ENCODE measurements at regions not wholly inside any gene's neighbourhood (a gene's known extent, or its start where the extent isn't known, plus 50 kb on each side); places are given as distances from the start of the nearest gene placed in this dataset.

- Mint-ChIP-seq H3K27me3 (ENCODE audit: insufficient read depth, low read depth) (peaks cover 3% of the 10 kb centered on the region), H3K27ac (no peak overlapping the region), H3K9me3 (peaks cover 32% of the 10 kb centered on the region), H3K4me3 (no peak overlapping the region), H3K36me3 (no peaks in the 10 kb centered on the region), H3K4me1 (peaks cover 2% of the 10 kb centered on the region)
- no peak for DNase-seq (ENCODE audit: low spot score)
- no peak overlapping the region for H3K4me2 ChIP-seq
- no peak overlapping the region for H2AFZ ChIP-seq (replicated peaks)
- no peak overlapping the region for H3K4me3 ChIP-seq
- H3F3A ChIP-seq (ENCODE audit: low read depth): no peaks in the 10 kb centered on the region
- H3K27me3 ChIP-seq: no peaks in the 10 kb centered on the region
- H3K27ac ChIP-seq: no peak overlapping the region
- H3K9me3 ChIP-seq (ENCODE audit: low read depth): no peaks in the 10 kb centered on the region
- no peak for TF ChIP-seq EZH2 (IDR thresholded peaks at IDR 0.05)
- TF ChIP-seq EZH2phosphoT487 (IDR thresholded peaks at IDR 0.05): no peak
- no peak for TF ChIP-seq CTCF (IDR thresholded peaks at IDR 0.05)
- no peaks in the 10 kb centered on the region for H3K36me3 ChIP-seq
- no peaks in the 10 kb centered on the region for H3K4me1 ChIP-seq
- H3K79me2 ChIP-seq (ENCODE audit: low read depth): no peaks in the 10 kb centered on the region
- no peak overlapping the region for H3K9ac ChIP-seq
- no peaks in the 10 kb centered on the region for H4K20me1 ChIP-seq (ENCODE audit: low read depth)
Measured at GRCh38 chr16:88279998-88280397, 102.8 kb upstream of the ZNF469 start.

- H3F3A ChIP-seq (ENCODE audit: low read depth): no peaks in the 10 kb centered on the region
- no peak overlapping the region for H2AFZ ChIP-seq (replicated peaks)
- Mint-ChIP-seq H3K4me3 (no peak overlapping the region), H3K9me3 (peaks cover 35% of the 10 kb centered on the region), H3K36me3 (no peaks in the 10 kb centered on the region), H3K27ac (no peak overlapping the region), H3K27me3 (ENCODE audit: insufficient read depth, low read depth) (no peaks in the 10 kb centered on the region), H3K4me1 (no peaks in the 10 kb centered on the region)
- no peaks in the 10 kb centered on the region for H3K79me2 ChIP-seq (ENCODE audit: low read depth)
- H3K27me3 ChIP-seq: no peaks in the 10 kb centered on the region
- H3K4me1 ChIP-seq: no peaks in the 10 kb centered on the region
- H3K4me3 ChIP-seq: no peak overlapping the region
- H3K27ac ChIP-seq: no peak overlapping the region
- H3K9ac ChIP-seq: no peak overlapping the region
- H3K36me3 ChIP-seq: no peaks in the 10 kb centered on the region
- no peak for DNase-seq (ENCODE audit: low spot score)
- no peaks in the 10 kb centered on the region for H4K20me1 ChIP-seq (ENCODE audit: low read depth)
- TF ChIP-seq CTCF (IDR thresholded peaks at IDR 0.05) (no peak), EZH2phosphoT487 (IDR thresholded peaks at IDR 0.05) (no peak), EZH2 (IDR thresholded peaks at IDR 0.05) (no peak)
- no peaks in the 10 kb centered on the region for H3K9me3 ChIP-seq (ENCODE audit: low read depth)
- no peak overlapping the region for H3K4me2 ChIP-seq
Measured at GRCh38 chr16:88281858-88282563, 100.7 kb upstream of the ZNF469 start.

GRCh38 chr16:88282564-88283395 is 100.0 kb upstream of the ZNF469 start:
- no peaks in the 10 kb centered on the region for H3K36me3 Mint-ChIP-seq
- H3K4me1 ChIP-seq: no peaks in the 10 kb centered on the region
- H3K4me1 Mint-ChIP-seq: no peaks in the 10 kb centered on the region
- H3K27ac Mint-ChIP-seq: no peak overlapping the region
- H4K20me1 ChIP-seq (ENCODE audit: low read depth): no peaks in the 10 kb centered on the region
- no peaks in the 10 kb centered on the region for H3K27me3 Mint-ChIP-seq (ENCODE audit: insufficient read depth, low read depth)
- H3K4me3 ChIP-seq: no peak overlapping the region
- no peak overlapping the region for H3K27ac ChIP-seq
- H3F3A ChIP-seq (ENCODE audit: low read depth): no peaks in the 10 kb centered on the region
- TF ChIP-seq CTCF (IDR thresholded peaks at IDR 0.05) (no peak), EZH2phosphoT487 (IDR thresholded peaks at IDR 0.05) (no peak), EZH2 (IDR thresholded peaks at IDR 0.05) (no peak)
- no peaks in the 10 kb centered on the region for H3K79me2 ChIP-seq (ENCODE audit: low read depth)
- H3K4me2 ChIP-seq: no peak overlapping the region
- H3K9ac ChIP-seq: no peak overlapping the region
- peaks cover 33% of the 10 kb centered on the region for H3K9me3 Mint-ChIP-seq
- H3K4me3 Mint-ChIP-seq: no peak overlapping the region
- H3K9me3 ChIP-seq (ENCODE audit: low read depth): peaks cover 4% of the 10 kb centered on the region
- no peak for DNase-seq (ENCODE audit: low spot score)
- H2AFZ ChIP-seq (replicated peaks): no peak overlapping the region
- H3K27me3 ChIP-seq: no peaks in the 10 kb centered on the region
- no peaks in the 10 kb centered on the region for H3K36me3 ChIP-seq
